ENCODE measurements at regions not wholly inside any gene's neighbourhood (a gene's known extent, or its start where the extent isn't known, plus 50 kb on each side); places are given as distances from the start of the nearest gene placed in this dataset.
A peak's percentile ranks its signal among the peaks of the same experiment; 100 is the strongest.

DNA sequence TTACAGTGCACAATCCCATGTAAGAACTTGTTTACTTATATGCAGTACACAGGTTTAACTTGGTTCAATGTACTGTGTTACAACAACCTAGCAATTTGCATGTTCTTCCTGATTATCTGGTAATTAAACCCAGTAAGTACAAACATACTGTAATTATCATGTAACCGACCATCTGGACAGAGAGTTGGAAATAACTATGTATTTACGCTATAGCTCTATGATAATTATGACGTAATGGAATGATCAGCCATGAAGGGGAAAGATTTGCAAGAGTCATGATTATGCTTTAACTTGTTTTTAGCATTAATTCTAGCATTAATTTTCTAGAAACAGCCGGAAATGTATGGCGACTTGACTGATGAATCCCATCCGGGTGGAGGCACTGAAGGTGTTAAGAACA lies 74.8 kb upstream of the SALL1 start:
- DNase-seq = peak; percentile 58

DNA sequence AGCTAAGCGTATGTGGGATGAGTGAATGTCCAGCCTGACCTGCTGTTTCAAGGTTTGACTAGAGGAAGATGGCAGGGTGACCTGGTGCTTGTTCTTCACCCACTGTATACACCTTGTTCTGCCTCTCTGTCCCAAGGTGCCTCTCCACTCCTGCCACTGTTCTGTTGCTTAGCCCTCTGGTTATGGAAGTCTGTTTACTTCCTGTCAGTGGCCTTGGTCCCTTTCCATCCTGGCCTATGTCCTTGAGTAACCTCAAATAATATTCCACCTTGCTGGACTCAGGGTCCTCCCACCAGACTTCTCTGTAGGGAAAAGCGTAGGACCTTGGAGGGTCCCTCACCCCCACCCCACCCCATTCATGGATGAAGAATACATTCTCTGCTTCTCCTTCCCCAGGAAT lies 73.2 kb upstream of the SALL1 start:
- DNase-seq = no peak

DNA sequence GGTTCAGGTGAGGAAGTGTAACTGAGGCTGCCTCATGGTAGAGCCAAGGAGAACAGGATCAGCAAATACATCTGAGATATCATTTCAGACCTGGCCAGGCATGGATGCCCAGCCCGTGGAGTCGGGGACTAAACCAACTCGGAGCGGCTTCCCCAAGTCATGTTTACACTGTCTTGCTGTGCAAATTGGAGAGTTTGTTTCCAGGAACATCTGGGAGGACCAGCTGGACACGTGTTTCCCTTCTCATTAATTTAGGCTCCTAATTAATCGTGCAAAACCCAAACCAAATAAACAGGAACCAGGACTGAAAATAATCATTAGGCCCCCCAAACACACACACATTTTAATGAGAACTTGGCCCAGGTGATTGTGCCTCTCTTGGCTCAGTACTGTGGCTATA lies 70.9 kb upstream of the SALL1 start:
- peak; percentile 22 for DNase-seq

DNA sequence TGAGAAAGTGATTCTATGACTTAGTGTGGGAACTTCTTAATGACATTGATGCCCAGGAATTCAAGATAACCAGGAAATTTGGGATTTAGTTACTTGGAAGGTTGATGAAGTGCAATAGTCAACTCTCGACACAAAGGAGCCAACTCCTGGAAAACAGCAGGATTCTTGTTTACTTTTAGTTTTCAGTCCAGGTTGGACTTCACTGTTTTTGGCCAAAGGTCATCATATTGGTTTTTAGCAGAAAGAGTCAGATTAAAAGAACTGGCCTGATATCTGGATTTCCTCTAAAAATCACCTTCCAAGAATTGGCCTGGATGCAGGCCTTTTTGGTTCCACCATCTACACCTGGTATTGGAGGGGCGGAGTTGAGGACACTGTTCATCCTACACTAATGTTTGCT lies 60.1 kb upstream of the SALL1 start:
- no peak for DNase-seq

DNA sequence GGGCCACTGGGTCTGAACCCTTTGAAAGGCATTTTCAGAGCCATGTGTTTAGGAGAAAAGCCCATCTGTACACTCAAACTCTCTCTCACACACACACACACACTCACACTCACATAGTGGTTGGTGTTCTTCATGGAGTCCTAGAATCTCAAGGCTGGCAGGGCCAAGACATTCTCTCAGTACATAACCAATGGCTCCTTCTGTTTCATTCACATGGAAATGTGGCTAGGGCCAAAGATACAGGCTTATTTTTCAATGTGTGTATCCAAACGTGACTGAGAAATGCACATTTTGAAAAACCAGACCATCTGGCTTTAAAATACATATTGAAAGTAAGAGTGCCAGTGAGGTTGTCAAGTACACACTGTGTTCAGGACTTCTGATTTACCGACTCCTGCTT lies 59.0 kb upstream of the SALL1 start:
- no peak for DNase-seq

DNA sequence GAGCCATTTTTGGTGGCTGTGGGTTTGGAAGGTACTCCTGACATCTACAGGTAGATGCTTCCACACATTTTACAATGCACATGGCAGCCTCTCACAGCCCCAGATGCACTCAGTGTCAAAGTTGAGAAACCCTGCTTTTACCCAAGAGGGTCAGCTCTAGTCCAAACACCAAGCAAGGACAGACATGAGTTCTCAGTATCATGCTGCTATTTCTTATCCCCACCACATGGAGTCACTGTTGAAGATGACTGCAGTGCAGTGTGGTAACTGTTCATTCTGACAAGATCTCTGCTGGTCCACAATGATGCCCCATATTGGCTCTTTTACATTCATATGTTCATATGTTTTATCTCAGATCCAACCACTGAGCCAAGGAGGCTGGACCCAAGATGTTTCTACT lies 50.5 kb upstream of the SALL1 start:
- no peak for DNase-seq

Data from NCI-H69 (cell line).